ENCODE measurements at regions not wholly inside any gene's neighbourhood (a gene's known extent, or its start where the extent isn't known, plus 50 kb on each side); places are given as distances from the start of the nearest gene placed in this dataset.
A peak's percentile ranks its signal among the peaks of the same experiment; 100 is the strongest.

- TF ChIP-seq, protein P1, sequence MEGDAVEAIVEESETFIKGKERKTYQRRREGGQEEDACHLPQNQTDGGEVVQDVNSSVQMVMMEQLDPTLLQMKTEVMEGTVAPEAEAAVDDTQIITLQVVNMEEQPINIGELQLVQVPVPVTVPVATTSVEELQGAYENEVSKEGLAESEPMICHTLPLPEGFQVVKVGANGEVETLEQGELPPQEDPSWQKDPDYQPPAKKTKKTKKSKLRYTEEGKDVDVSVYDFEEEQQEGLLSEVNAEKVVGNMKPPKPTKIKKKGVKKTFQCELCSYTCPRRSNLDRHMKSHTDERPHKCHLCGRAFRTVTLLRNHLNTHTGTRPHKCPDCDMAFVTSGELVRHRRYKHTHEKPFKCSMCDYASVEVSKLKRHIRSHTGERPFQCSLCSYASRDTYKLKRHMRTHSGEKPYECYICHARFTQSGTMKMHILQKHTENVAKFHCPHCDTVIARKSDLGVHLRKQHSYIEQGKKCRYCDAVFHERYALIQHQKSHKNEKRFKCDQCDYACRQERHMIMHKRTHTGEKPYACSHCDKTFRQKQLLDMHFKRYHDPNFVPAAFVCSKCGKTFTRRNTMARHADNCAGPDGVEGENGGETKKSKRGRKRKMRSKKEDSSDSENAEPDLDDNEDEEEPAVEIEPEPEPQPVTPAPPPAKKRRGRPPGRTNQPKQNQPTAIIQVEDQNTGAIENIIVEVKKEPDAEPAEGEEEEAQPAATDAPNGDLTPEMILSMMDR (conservative IDR thresholded peaks at IDR 0.05; ENCODE audit: control insufficient read depth, insufficient read depth, low read depth, low read length), result no peak
- no peak overlapping the region for H3K4me3 ChIP-seq (ENCODE audit: control insufficient read depth, low read depth, low read length)
- DNase-seq (ENCODE audit: low read depth), result peak; percentile 73
Observed at GRCh38 chr7:84612981-84613681, 418.5 kb upstream of the SEMA3A start.

- no peak overlapping the region for H3K4me3 ChIP-seq (ENCODE audit: control insufficient read depth, low read depth, low read length)
- TF ChIP-seq, protein P1 (conservative IDR thresholded peaks at IDR 0.05; ENCODE audit: control insufficient read depth, insufficient read depth, low read depth, low read length), result no peak
- no peak for DNase-seq (ENCODE audit: low read depth)
Observed at GRCh38 chr7:84611391-84611790, 416.8 kb upstream of the SEMA3A start.

DNA sequence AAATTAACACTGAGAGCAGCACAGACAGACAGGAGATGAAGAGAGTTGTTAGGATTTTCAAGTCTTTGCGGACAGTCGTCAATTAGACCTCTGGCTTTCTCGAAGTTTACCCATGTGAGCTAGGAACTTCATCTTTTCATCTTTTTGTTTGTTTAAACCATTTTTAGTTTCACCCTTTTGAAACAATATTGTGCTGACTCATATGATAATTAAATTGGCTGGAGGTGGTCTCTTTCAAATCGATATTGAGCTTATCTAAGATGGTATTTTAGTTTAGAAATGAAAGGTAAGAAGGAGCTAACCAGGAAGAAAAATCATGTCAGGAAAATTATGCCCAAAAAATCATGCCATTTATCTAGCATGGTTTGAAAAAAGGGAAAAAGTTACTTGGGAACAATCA, 415.8 kb upstream of the SEMA3A start:
- no peak for DNase-seq (ENCODE audit: low read depth)
- TF ChIP-seq, protein P1 (conservative IDR thresholded peaks at IDR 0.05; ENCODE audit: control insufficient read depth, insufficient read depth, low read depth, low read length), result no peak
- H3K4me3 ChIP-seq (ENCODE audit: control insufficient read depth, low read depth, low read length), result no peak overlapping the region

GRCh38 chr7:84605301-84605700, 410.7 kb upstream of the SEMA3A start:
- no peak overlapping the region for H3K4me3 ChIP-seq (ENCODE audit: control insufficient read depth, low read depth, low read length)
- TF ChIP-seq, protein P1 (conservative IDR thresholded peaks at IDR 0.05; ENCODE audit: control insufficient read depth, insufficient read depth, low read depth, low read length), result no peak
- DNase-seq (ENCODE audit: low read depth), result no peak

DNA sequence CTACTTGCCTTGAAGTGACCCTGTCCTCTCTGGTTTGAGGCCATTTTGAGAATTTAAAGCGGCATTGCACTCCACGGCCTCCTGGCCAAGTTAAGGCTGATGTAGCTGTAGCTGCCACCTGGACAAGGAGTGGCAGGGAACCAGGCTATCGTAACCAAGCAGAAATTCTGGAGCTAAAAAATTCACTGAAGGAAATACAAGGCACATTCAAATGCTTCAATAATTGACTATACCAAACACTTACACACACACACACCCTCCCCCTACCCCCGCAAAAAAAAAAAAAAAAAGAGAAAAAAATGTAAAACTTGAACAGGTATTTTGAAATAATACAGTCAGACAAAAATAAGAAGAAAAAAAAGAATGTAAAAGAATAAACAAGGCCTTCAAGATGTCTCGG, 409.0 kb upstream of the SEMA3A start:
- no peak for DNase-seq (ENCODE audit: low read depth)
- TF ChIP-seq, protein P1 (conservative IDR thresholded peaks at IDR 0.05; ENCODE audit: control insufficient read depth, insufficient read depth, low read depth, low read length), result no peak
- no peak overlapping the region for H3K4me3 ChIP-seq (ENCODE audit: control insufficient read depth, low read depth, low read length)

- no peak overlapping the region for H3K4me3 ChIP-seq (ENCODE audit: control insufficient read depth, low read depth, low read length)
- DNase-seq (ENCODE audit: low read depth), result no peak
- TF ChIP-seq, protein P1 (conservative IDR thresholded peaks at IDR 0.05; ENCODE audit: control insufficient read depth, insufficient read depth, low read depth, low read length), result no peak
Observed at GRCh38 chr7:84595026-84595425, 400.4 kb upstream of the SEMA3A start.

All from fibroblast of mammary gland (primary cell).